ENCODE measurements at regions not wholly inside any gene's neighbourhood (a gene's known extent, or its start where the extent isn't known, plus 50 kb on each side); places are given as distances from the start of the nearest gene placed in this dataset.

DNA sequence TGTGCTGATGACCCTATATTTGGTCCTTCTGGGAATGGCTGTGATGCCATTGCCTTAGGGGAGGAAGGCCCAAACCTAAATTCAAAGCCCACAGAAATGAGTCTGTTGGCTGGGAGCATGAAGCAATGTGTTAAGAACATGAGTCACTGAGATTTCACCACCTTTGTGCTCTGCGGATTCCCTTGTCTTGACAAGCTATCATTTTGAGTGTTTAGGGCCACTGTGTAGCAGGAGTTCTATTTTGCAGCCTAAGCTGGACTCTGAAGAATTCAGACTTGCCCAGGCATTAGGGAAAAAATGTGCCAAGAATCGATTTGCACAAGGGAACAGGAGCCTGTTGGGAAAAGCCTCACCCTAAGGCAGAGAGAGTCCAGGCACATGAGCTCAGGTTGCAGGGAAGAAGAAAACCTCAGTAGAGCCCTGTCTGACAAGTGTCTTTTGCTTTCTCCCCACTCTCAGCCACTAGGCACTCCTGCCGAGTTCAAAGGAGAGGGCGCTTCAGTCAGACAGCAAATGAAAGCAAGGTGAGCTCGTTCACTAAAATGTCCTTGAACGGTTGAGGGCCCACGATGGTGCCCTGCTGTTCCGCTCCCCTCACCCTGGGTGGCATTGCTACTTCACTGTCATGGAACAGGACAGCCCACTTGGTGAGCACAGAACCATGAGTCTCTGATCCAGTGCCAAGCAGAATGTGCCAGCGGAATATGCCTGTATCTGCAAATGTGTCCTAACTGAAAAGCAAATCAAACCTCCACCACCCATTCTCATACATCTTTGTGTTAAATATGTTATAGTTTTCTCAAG, 93.6 kb downstream of the PRLHR start:
- no peak overlapping the region for H3K4me3 ChIP-seq (ENCODE audit: low read depth, low read length)

DNA sequence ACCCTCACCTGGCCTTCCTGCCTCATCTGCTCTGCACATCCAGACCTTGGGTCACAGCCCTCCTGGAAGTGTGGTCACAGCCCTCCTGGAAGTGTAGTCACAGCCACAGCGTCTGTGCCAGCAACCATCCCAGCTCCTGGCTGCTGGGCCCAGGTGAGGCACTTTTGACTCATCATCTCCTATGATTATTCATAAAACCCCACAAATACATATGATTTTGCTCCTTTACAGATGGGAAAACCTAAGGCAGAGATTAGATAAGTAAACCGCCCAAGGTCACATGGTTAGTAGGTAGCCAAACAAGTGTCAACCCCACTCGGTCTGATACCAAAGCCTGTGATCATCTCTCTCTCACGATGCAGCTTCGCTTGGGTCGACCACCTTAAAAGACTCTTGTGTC, 94.3 kb downstream of the PRLHR start:
- H3K4me3 ChIP-seq (ENCODE audit: low read depth, low read length), result no peak overlapping the region
- no peak for TF ChIP-seq CTCF (conservative IDR thresholded peaks at IDR 0.05; ENCODE audit: low read depth, low read length)
- DNase-seq (ENCODE audit: low read depth), result no peak

More for the DNA sequence above, 93.6 kb downstream of the PRLHR start:
- peak; percentile 65 for DNase-seq (ENCODE audit: low read depth)
- no peak for TF ChIP-seq CTCF (conservative IDR thresholded peaks at IDR 0.05; ENCODE audit: low read depth, low read length)

- no peak for DNase-seq (ENCODE audit: low read depth)
- H3K4me3 ChIP-seq (ENCODE audit: low read depth, low read length), result no peak overlapping the region
- TF ChIP-seq CTCF (conservative IDR thresholded peaks at IDR 0.05; ENCODE audit: low read depth, low read length), result no peak
Observed at GRCh38 chr10:118500477-118501104, 94.9 kb downstream of the PRLHR start.

GRCh38 chr10:118499186-118499585, 96.3 kb downstream of the PRLHR start:
- no peak overlapping the region for H3K4me3 ChIP-seq (ENCODE audit: low read depth, low read length)
- DNase-seq (ENCODE audit: low read depth), result no peak
- no peak for TF ChIP-seq CTCF (conservative IDR thresholded peaks at IDR 0.05; ENCODE audit: low read depth, low read length)

- DNase-seq (ENCODE audit: low read depth), result no peak
- H3K4me3 ChIP-seq (ENCODE audit: low read depth, low read length), result no peak overlapping the region
- no peak for TF ChIP-seq CTCF (conservative IDR thresholded peaks at IDR 0.05; ENCODE audit: low read depth, low read length)
Observed at GRCh38 chr10:118498623-118499022, 96.8 kb downstream of the PRLHR start.

- no peak for DNase-seq (ENCODE audit: low read depth)
- no peak overlapping the region for H3K4me3 ChIP-seq (ENCODE audit: low read depth, low read length)
- TF ChIP-seq CTCF (conservative IDR thresholded peaks at IDR 0.05; ENCODE audit: low read depth, low read length), result no peak
Observed at GRCh38 chr10:118497227-118497626, 98.2 kb downstream of the PRLHR start.
